Astrocyte of the cerebellum (primary cell): ENCODE measurements at regions not wholly inside any gene's neighbourhood (a gene's known extent, or its start where the extent isn't known, plus 50 kb on each side); places are given as distances from the start of the nearest gene placed in this dataset.
"Not testable (repeated sequence)": the region's sequence is repeated elsewhere in the genome, so short reads cannot be mapped to it uniquely, and the experiment has no call there.

ENCODE experiments used
- DNase-seq: peaks from one replicate; pipeline ENCODE4 v3.0.0-alpha.2; 2011; ENCODE audit warnings: low read depth
- H3K4me3 ChIP-seq: 2 replicates; pipeline ENCODE4 v1.5.1; 2011; ENCODE audit warnings: mild to moderate bottlenecking, low read depth, low read length, moderate library complexity
- CTCF ChIP-seq: IDR thresholded peaks from 2 replicates; pipeline ENCODE4 v1.5.1; 2012; ENCODE audit warnings: low read length, low read depth, moderate library complexity, mild to moderate bottlenecking; ENCODE audit errors: missing control alignments
- in situ Hi-C: cut with HindIII; loops from 2 replicates; pipeline ENCODE4 v1.10.0; 2017; ENCODE audit warnings: low sequenced_read_pairs

- DNase-seq, in situ Hi-C loops, H3K4me3 ChIP-seq: not testable (repeated sequence)
Observed at GRCh38 chr15:83335542-83335941, 51.1 kb upstream of the BNC1 start.

GRCh38 chr15:83339396-83339795, 54.9 kb upstream of the BNC1 start:
- no peak for TF ChIP-seq CTCF
- no peak overlapping the region for H3K4me3 ChIP-seq
- no peak for DNase-seq
- in situ Hi-C loops = no loop called here

GRCh38 chr15:83340087-83340486, 55.6 kb upstream of the BNC1 start:
- no peak for DNase-seq
- no peak overlapping the region for H3K4me3 ChIP-seq
- in situ Hi-C loops = no loop called here
- TF ChIP-seq CTCF = no peak

GRCh38 chr15:83346342-83346741, 61.9 kb upstream of the BNC1 start:
- no peak for TF ChIP-seq CTCF
- DNase-seq = no peak
- in situ Hi-C loops = no loop called here
- no peak overlapping the region for H3K4me3 ChIP-seq

GRCh38 chr15:83352119-83352518, 67.7 kb upstream of the BNC1 start:
- DNase-seq = no peak
- H3K4me3 ChIP-seq = no peak overlapping the region
- in situ Hi-C loops = no loop called here
- TF ChIP-seq CTCF = no peak

- DNase-seq = no peak
- TF ChIP-seq CTCF = no peak
- H3K4me3 ChIP-seq = no peak overlapping the region
- in situ Hi-C loops = no loop called here
Observed at GRCh38 chr15:83356501-83357399, 72.3 kb upstream of the BNC1 start.

- H3K4me3 ChIP-seq = no peak overlapping the region
- in situ Hi-C loops = no loop called here
- TF ChIP-seq CTCF = no peak
- no peak for DNase-seq
Observed at GRCh38 chr15:83358972-83359564, 74.6 kb upstream of the BNC1 start.
